ENCODE measurements at regions not wholly inside any gene's neighbourhood (a gene's known extent, or its start where the extent isn't known, plus 50 kb on each side); places are given as distances from the start of the nearest gene placed in this dataset.
A peak's percentile ranks its signal among the peaks of the same experiment; 100 is the strongest.

DNA sequence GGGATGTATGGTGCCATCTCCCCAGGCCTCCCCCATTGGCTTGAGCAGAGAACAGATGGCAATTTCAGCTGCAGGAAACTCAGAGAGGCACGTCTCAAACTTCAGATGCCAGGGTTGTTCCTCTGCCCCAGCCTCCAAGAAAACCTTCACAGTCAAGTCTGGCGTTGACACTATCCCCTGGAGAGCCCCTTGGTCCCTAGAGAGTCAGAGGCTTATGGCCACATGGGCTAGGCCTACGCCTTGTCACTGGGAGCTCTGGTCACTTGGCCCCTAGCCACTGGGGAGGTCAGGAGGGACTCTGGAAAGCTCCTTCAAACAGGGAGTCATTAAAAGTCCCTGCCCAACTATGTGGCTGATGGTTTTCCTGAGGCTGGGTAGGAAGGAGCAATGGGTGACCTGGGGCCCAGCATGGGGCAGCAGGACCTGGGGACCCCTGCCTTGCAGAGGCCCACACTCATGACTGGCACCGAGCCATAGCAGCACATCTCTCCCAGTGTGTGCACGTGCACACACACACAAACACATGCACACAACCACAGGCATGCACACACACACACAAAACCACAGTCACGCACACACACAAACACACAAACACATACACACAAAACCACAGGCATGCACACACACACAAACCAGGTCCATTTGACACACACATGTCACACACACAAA, 144.2 kb downstream of the GADD45G start:
- peak; percentile 41 for DNase-seq

DNA sequence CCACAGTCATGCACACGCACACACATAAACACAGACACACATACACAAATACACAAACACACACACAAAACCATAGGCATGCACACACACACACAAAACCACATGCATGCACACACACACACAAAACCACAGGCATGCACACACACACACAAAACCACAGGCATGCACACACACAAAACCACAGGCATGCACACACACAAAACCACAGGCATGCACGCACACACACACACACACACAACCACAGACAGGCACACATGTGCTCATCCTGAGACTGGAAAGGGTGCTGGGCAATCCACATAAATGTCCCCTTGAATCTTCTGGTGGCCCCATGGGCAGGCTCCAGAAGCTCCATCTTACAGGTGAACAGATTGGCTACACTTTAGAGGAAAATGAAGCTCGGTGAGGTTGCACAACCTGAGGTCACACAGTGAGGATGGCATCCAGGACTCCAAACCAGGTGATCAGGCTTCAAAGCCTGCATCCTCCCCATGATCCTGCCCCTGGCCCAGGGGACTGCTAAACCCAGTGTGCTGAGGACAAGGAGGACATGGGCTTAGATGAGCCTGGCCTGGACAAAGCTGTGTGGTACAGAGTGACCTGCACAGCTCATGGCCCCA, 144.8 kb downstream of the GADD45G start:
- DNase-seq = no peak

GRCh38 chr9:89750117-89750791, 145.4 kb downstream of the GADD45G start:
- DNase-seq = peak; percentile 95

GRCh38 chr9:89751079-89751825, 146.4 kb downstream of the GADD45G start:
- DNase-seq = no peak

GRCh38 chr9:89752154-89752553, 147.3 kb downstream of the GADD45G start:
- DNase-seq = no peak

GRCh38 chr9:89753472-89754055, 148.8 kb downstream of the GADD45G start:
- DNase-seq = no peak

DNA sequence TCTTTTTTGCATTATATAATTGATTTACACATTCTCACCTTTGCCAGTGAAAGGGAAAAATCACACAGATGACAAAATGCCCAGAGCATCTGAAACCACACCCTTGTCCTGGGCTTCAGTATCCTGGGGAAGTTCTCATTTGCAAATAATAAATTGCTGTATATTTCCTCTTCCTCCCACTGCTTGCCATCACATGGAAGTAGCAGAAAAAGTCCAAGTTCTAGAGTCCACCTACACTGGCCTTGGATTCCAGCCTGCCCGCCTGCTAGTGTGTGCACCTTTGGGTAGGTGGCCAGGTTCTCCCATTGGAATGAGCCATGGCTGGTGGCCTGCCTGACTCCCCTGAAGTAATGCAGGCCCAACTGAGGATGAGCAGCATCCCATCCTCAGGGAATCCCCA, 149.4 kb downstream of the GADD45G start:
- DNase-seq = no peak

DNA sequence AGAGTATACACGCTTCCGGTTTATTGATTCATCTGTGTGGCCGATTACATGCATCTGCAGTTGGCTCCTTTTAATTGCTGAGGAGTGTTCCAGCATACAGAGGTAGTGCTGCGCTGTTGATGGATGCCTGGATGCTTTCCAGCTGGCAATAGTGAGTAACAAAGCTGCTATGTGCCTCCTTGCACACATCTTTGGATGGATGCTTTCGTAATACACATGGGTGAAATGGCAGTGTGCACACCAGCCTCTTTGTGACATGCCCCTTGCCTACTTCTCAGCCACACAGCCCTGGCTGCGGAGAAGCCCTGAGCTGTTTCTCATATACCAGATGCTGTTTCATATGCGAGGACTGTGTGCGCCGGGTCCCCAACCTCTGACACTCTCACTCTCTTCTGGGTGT, 151.0 kb downstream of the GADD45G start:
- no peak for DNase-seq

GRCh38 chr9:89756891-89757537, 152.2 kb downstream of the GADD45G start:
- no peak for DNase-seq

GRCh38 chr9:89757776-89758528, 153.1 kb downstream of the GADD45G start:
- no peak for DNase-seq

DNA sequence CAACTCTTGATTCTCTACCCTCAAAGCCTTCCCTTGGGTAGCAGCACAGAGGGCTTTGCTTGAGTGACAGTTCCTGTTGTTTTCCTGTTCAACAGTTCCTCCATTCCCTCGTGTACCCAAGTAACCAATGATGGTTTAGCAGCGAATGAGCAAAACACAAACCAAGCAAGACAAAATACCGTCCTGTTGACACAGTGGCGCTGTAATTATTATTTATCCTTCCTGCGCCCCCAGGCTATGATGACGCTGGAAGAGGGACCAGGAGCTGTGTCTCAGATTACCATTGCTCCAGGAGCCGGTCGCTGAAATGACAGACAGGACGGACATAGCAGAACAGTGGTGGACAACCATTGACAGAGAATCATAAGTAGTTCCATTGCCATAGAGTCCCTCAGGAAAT, 154.8 kb downstream of the GADD45G start:
- no peak for DNase-seq

DNA sequence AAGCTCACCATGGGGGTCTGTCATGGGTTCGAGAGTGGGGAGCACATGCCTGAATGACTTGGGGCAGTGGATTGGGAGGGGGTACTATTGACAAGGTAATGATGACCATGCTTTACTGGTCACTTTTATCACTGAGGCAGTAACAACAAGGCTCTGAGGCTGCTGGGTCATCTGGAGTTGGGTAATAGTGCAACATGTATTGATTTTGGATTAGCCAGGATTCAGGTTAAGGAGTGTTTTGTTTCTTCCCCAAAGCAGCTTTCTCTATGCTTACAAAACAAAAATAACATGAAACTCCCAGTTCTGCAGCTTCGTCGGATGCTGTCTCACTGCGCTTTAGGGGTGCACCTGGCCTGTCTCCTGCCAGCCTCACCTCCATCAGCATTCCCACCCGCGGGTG, 155.3 kb downstream of the GADD45G start:
- no peak for DNase-seq

DNA sequence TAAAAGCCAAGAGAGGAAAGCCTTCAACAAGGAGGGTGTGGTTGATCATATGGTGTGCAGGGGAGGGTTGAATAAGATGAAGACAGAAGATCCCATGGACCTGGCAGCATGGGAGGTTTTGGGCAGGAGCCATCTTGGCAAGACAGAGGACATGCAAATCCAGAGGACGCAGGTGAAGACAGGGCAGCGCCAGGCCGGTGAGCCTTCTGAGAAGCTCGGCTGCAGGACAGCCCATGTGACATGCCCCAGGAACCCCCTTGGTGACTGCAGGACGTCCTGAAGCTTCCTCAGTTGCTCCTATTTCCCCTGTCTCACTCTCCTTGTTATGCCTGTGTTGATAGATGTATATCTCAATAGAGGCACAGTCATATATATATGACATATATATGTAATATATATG, 159.4 kb downstream of the GADD45G start:
- DNase-seq = no peak

DNA sequence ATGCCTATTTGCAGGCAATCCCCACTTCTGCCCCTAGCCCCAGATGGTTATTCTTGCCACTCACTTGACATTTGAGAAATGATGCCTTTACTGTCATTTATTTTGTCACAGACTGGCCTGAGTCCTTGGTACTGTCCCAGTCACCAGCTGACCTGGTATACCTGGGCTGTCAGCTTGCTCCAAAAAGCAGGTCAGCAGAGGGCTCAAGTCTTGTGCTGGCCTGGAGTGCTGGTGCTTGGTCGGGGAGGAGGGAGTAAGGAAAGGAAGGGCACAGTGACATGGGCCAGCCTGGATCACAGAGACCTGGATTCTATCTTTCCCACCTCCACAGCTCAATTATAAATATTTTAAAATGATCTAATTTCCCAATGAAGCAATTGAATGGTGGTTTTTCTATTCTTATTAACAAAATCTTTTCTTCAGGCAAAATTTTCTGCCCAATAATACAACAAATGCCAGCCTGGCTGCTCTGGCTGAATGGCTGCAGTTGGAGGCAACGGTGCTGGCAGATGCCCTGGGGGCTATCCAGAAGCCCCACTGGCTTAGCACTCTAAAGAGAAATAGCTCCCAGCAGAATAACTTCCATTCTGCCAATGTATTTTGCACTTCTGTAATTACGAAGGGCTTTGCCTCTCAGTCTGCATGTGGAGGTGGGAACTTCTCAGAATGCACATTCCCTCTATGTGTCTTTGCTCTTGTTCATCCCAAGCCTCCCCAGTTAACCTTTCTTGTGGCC, 160.6 kb downstream of the GADD45G start:
- DNase-seq = no peak

- no peak for DNase-seq
These were observed 162.2 kb downstream of the GADD45G start for GRCh38 chr9:89766991-89767390.

DNA sequence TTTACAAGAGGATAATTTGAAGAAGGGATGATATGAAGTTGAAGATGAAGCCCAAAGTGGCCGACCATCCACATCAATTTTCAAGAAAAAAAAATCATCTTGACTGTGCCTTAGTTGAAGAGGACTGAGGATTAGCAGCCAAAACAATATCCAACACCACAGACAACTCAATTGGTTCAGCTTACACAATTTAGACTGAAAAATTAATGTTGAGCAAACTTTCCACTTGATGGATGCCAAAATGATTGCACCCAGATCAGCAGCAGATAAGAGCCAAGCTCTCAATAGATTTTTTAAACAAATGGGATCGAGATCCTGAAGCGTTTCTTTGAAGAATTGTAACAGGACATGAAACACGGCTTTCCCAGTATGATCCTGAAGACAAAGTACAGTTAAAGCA, 163.2 kb downstream of the GADD45G start:
- no peak for DNase-seq

- peak; percentile 4 for DNase-seq
These were observed 163.8 kb downstream of the GADD45G start for GRCh38 chr9:89768650-89769071.

- DNase-seq = no peak
These were observed 165.8 kb downstream of the GADD45G start for GRCh38 chr9:89770531-89771174.

DNA sequence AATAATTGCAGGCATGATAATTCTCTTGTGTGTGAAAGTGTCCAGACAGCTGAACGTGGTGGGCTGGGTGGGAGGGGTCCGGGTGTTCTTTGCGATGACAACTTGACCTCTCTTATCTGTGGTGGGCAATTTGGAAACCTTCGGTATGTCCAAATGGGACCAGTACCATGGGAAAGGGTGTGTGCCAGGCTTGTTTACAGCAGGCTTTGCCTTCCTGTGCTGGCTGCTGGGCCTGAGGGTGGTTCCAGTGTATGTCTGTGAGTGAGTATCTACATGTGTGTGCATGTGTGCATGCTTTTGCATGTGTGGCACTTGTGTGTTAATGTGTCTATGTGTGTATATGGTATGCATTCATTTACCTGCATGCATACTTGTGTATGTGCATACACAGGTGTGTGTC, 166.4 kb downstream of the GADD45G start:
- DNase-seq = no peak

DNA sequence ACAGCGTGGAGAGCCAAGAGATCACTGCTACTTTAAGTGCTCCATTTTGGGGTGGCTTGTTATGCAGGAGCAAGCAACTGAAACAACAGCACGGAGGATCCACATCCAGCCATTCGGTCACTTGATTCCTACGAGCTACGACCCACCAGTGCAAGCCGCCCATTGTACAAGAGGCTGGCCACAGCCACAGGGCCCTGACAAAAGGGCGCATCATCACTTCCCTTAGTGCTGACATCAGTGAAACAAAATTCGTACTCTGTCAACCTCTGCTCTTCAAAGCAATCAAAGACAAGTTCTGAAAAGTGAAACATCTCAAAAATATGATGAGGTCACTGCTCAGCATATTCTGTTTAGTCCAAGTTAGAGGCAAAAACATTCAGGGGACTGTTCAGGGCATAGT, 168.4 kb downstream of the GADD45G start:
- DNase-seq = no peak

Data from NCI-H82 (cell line).